ENCODE measurements at regions not wholly inside any gene's neighbourhood (a gene's known extent, or its start where the extent isn't known, plus 50 kb on each side); places are given as distances from the start of the nearest gene placed in this dataset.
"Not testable (repeated sequence)": the region's sequence is repeated elsewhere in the genome, so short reads cannot be mapped to it uniquely, and the experiment has no call there.

- no peak for DNase-seq (ENCODE audit: low spot score)
These were observed 58.5 kb downstream of the NPY1R start for GRCh38 chr4:163273922-163274321.

GRCh38 chr4:163273203-163273602 is 59.2 kb downstream of the NPY1R start:
- DNase-seq (ENCODE audit: low spot score), result no peak

- no peak for DNase-seq (ENCODE audit: low spot score)
These were observed 60.8 kb downstream of the NPY1R start for GRCh38 chr4:163271555-163272127.

GRCh38 chr4:163269869-163270268 is 62.5 kb downstream of the NPY1R start:
- no peak for DNase-seq (ENCODE audit: low spot score)

GRCh38 chr4:163269166-163269565 is 63.2 kb downstream of the NPY1R start:
- DNase-seq (ENCODE audit: low spot score), result no peak

- no peak for DNase-seq (ENCODE audit: low spot score)
These were observed 67.5 kb downstream of the NPY1R start for GRCh38 chr4:163264934-163265333.

DNA sequence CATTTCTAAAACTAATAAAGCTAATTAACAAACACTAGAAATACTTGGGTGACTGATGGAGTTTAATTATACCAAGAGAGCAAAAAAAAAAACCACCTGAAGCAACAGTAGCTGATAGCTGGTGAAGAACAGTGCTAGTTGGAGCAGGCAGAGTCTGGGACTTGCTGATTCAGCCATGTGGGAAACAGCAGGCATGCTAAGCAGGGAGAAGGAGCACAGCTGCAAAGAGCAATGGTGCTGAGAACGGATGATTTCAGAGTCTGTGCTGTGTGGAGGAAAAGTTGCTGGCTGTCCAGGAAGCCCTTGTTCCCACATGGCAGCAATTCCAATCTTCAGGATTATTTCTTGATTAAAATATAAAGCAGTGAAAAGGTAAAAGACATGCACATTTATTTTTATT is 68.8 kb downstream of the NPY1R start:
- DNase-seq (ENCODE audit: low spot score), result no peak

GRCh38 chr4:163256680-163257343 is 75.6 kb downstream of the NPY1R start:
- no peak for DNase-seq (ENCODE audit: low spot score)

GRCh38 chr4:163251204-163251603 is 81.2 kb downstream of the NPY1R start:
- peak; percentile 6 for DNase-seq (ENCODE audit: low spot score)

DNA sequence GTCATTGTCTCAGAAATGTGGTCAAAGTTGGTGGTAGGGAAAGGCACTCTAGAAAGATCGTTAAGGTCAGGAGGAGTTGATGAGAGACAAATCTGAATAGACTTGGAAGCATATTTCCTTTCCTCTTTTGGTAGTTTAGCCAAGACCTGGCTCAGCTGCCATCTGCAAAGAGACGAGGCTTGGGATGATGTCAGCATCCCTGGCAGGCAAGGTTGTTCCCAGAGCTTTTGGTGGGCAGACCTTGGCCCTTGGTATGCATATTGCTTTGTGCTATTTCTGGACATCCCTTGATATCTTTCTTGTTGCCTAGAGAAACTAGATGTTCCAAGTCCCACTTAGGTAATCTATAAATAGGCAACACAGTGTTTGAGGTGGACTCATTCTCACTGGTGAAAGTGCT is 82.4 kb upstream of the NAF1 start:
- DNase-seq (ENCODE audit: low spot score), result no peak

DNA sequence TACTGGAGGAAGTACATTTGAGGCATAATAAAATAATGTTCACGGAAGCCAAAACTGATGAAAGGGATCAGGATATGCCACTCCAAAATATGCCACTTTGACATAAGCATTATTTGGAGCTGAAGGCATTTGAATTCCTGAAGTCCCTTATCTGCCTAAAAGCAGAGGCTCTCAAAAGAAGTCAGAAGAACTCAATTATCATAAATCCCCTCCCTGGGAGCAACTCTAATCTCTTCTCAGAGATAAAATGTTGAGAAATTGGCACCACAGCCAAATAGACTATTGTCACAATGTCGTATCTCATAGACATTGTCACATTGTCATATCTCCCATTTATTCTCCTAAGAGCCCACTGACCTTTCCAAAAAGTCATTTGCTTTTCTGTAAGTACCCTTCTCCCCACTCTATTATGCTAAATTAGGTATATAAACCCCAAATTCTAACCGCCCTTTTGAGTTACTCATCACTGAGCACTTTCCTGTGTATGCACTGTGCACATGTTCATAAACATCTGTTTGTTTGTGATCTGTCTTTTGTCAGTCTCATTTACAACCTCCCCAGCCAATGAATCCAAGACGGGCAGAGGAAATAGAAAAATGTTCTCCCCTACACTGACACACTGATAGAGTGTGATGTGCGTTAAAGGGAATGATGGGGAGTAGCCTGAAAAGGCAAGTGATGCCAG is 78.5 kb upstream of the NAF1 start:
- DNase-seq (ENCODE audit: low spot score), result no peak

DNA sequence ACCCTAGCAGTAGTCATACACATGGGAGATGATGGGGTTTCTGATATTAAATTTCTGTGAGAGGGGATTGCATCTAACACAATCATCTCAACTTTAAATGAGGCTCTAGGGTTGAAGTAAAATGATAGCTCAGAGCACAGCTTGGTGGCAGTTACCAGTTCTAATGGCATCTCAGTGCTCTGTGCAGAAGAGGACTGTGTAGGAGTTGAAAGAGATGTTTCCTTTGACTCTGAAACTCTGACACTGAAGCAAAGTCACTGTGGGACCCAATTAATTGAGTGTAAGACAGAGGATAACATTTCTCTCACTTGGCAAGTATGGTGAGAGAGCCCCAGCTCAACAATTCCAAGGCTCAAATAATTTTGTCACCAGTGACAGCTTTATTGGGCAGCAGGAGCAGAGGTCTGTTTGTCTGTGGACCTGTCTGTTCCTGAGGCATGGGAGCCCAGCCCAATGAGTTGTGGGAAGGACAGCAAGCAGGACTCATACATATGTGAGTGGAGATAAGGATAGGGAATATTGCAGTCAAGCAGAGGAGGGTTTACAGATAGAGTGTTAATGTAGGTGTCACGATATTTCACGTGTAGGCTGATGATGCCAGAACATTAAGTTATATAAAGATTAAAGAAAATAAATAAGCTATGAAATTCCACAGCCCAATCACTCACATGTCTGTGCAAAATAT is 76.7 kb upstream of the NAF1 start:
- DNase-seq (ENCODE audit: low spot score), result no peak

DNA sequence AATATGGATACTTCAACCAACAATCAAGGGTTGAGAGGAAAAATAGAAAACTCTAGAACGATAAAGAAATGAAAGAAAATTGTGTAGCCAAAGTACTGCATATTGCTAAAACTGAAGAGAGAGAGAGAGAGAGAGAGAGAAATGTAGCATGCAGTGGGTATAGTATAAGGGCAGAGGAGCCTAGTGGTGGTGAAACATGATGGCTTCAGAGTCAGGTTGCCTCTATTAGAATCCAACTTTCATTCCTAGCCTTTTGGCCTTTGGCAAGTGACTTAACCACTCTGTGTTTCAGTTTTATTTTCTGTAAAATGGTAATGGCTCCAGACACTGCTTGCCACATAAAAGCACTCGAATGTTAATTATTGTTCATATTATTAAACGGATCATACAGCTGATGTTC is 71.2 kb upstream of the NAF1 start:
- no peak for DNase-seq (ENCODE audit: low spot score)

- not testable (repeated sequence) for DNase-seq (ENCODE audit: low spot score)
These were observed 69.7 kb upstream of the NAF1 start for GRCh38 chr4:163236389-163236788.

DNA sequence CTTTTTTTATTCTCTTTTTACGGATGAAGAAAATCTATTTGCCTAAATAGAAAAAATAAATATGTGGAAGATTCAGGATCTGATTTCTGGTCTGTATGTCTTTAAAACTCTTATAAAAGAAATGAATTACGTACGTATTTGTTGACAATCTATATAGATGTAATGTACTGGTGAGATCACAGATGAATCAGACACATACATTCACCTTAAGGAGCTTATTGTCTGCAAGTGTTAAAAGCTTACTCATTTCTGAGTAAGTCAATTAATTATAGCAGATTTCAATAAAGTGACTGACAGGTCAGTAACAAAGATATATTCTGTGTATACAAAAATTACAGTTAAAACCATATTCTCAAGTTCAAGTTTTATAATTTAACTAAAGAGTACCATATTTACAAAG is 66.6 kb upstream of the NAF1 start:
- DNase-seq (ENCODE audit: low spot score), result no peak

DNA sequence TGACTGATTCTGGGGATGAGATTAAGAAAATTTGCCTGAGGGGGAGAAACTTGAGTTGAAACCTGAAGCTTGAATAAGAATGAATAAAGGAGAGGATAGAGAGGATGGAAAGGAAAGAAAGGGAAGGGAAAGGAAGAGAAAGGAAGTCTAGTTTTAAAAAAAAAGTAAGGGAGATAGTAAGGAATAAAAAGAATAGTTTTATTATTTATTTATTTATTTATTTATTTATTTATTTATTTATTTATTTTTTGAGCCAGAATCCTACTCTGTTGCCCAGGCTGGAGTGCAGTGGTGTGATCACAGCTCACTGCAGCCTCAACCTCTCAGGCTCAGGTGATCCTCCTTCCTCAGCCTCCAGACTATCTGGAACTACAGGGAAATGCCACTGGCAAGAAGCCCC is 62.0 kb upstream of the NAF1 start:
- no peak for DNase-seq (ENCODE audit: low spot score)

- DNase-seq (ENCODE audit: low spot score), result no peak
These were observed 54.8 kb upstream of the NAF1 start for GRCh38 chr4:163221467-163221866.

- no peak for DNase-seq (ENCODE audit: low spot score)
These were observed 50.8 kb upstream of the NAF1 start for GRCh38 chr4:163217505-163217904.

All from SW480 (cell line).